Stimulated activated CD4-positive, alpha-beta T cell treated with anti-CD3 and anti-CD28 coated beads, Interleukin-12 subunit alpha, Interleukin-12 subunit beta, amount 100 ng/mL, for 4 hours (primary cell): ENCODE measurements at regions not wholly inside any gene's neighbourhood (a gene's known extent, or its start where the extent isn't known, plus 50 kb on each side); places are given as distances from the start of the nearest gene placed in this dataset.

ENCODE experiments used
- DNase-seq: peaks from one replicate; pipeline ENCODE4 v3.0.0-alpha.2; 2020

- no peak for DNase-seq
Measured at GRCh38 chr2:144835634-144836350, 315.9 kb upstream of the ZEB2 start.

- no peak for DNase-seq
Measured at GRCh38 chr2:144834998-144835633, 315.2 kb upstream of the ZEB2 start.

DNA sequence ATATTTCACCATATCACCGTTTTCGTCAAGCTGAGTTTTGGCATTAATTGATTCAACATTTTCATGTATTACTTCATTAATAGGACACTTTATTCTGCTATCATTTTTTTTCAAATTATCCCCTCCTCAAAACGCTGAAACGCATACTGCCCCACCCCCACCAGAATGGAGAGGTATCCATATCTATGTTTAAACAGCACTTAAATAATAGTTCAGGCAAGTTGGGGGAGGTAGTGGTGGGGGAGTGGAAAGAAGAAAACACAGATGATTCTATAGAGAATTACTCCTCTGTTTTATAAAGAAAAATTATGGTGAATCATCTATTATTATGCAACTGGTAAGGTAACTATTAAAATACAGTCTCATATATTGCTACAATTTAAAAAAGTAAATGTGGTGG lies 314.4 kb upstream of the ZEB2 start:
- no peak for DNase-seq

DNA sequence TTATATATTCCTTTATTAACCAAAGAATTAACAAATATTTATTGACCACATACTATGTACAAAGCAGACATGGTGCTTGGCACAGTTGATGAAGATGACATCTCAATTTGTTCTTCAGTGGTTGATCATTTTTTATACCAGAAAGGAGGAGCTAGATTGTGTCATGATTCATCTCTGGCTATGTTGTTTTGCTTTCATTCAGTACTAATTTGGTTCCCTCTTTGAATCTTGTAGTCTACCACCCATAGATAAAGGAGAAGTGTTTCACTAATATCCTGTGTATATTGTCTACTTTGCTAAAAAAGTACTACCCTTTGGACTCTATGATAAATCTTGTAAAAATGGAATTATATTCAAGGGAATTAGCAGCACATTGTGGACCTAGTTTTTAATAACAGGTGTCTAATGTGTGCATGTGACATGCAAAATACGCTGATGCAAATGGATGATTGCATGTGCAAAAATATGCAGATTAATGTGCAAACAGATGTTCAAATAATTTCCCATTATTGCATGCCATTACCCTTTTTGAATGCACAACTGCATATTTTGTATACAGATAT lies 313.2 kb upstream of the ZEB2 start:
- DNase-seq, result no peak

GRCh38 chr2:144832048-144832447 lies 312.1 kb upstream of the ZEB2 start:
- no peak for DNase-seq

- DNase-seq, result no peak
Measured at GRCh38 chr2:144830543-144830942, 310.6 kb upstream of the ZEB2 start.

DNA sequence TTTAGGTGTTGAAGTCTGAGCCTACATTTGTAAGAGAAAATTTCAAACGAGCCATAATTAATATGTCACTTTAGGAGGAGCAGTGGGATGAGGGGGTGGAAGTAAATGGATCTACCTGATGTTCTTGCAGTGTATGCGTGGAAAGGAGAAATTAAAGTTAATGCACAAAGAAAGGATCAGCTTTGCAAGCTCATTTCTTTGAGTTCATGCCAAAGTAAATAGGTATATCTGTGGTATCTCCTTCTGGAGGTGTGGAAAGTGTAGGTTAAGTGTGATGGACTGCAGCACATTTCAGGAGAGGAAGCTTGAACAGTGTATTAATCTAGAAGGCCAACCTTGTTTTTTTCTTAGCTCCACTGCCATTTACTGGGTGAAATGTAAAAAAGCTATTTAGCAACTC lies 307.5 kb upstream of the ZEB2 start:
- no peak for DNase-seq

GRCh38 chr2:144826105-144826504 lies 306.2 kb upstream of the ZEB2 start:
- DNase-seq, result no peak

DNA sequence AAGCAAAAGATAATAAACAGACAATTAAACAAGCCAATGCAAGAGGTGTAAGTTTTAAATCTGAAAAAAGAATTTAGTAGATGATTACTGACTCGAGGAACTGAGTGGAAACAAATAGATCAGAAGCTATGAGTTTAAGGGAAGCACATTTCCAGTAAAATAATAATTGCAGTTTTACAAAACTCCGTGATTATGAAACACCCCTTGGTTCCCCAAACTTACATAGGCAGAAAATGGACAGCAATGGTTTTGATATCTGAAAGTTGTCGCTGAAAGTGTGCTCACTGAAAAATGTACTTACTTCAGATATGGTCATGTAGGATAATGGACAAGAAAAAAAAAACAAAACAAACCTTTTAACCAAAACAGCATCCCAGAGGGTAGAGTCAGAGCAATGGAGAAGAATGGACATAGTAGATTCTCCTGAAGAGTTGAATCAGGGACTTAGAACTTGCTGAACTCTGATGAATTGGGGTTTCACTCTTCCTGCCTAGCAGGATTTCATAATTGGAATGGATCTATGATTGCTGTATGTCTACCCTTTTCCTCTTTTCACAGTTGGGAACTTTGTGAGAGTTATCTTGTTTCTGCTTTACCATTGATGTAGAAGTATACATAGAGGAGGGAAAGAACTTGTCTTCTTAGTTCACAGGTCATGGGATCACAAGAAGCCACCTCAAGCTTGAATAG lies 305.6 kb upstream of the ZEB2 start:
- DNase-seq, result no peak

DNA sequence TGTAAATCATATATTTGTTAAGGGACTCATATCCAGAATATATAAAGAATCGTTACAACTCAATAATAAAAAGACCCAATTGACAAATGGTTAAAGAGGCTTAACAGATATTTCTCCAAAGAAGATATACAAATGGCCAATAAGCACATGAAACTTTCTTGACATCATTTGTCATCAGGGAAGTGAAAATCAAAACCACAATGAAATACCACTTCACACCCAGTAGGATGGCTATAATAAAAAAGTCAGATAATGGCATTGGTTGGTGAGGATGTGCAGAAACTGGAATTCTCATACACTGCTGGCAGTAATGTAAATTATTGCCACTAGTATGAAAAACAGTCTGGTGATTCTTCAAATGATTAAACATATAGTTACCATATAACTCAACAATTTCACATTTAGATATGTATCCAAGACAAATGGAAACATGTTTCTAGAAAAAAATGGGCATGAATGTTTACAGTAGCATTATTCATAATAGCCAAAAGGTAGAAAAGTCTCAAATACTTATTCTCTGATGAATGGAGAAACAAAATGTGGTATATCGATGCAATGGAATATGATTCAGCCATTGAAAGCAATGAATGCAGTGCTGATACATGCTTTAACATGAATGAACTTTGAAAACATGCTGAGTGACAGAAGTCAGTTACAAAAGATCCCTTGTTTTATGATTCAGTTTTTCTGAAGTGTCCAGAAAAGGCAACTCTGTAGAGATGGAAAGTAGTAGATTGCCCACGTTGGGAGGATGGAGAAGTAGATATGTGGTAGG lies 304.6 kb upstream of the ZEB2 start:
- DNase-seq, result no peak

GRCh38 chr2:144822966-144823365 lies 303.0 kb upstream of the ZEB2 start:
- DNase-seq, result no peak

GRCh38 chr2:144812288-144812687 lies 292.4 kb upstream of the ZEB2 start:
- DNase-seq, result no peak

DNA sequence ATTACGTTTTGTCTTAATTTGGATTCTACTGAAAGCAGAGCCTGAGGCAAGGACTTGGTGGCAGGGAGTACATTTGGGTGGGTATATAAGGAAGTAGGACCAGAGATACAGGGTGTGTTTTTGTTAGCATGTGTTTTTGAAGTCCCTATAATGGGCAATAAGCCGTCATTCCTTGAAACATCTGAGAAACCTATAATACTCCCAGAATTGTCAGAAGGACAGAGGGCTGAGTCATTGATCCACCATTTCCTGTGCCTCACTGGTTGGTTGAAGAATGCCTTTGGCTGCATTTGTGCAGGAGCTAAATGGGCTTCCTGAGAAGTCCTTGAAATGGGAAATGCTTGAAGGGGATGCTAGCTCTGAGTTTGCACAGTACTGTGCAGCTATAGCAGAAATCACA lies 281.8 kb upstream of the ZEB2 start:
- DNase-seq, result no peak

GRCh38 chr2:144801325-144801724 lies 281.4 kb upstream of the ZEB2 start:
- DNase-seq, result no peak

- DNase-seq, result no peak
Measured at GRCh38 chr2:144798989-144799388, 279.1 kb upstream of the ZEB2 start.

- DNase-seq, result no peak
Measured at GRCh38 chr2:144798034-144798433, 278.1 kb upstream of the ZEB2 start.

DNA sequence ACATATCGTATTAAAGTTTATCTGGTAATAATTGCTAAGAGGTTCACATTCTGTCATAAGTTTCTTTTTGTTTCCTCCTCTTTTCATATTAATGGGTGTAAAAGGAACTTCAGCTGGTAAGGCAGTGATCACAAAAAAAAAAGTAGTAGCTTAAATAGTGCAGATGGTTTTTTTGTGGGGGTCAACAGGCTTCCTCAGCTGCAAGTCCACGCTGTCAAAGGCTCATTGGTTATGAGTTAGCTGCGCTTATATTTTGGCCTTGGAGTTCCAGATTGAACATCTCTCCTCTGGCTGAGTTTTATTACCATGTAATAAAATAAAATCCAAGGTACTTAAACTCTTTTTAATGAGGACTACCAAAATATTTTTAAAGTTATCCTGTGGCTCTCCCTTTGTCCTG lies 277.0 kb upstream of the ZEB2 start:
- no peak for DNase-seq

DNA sequence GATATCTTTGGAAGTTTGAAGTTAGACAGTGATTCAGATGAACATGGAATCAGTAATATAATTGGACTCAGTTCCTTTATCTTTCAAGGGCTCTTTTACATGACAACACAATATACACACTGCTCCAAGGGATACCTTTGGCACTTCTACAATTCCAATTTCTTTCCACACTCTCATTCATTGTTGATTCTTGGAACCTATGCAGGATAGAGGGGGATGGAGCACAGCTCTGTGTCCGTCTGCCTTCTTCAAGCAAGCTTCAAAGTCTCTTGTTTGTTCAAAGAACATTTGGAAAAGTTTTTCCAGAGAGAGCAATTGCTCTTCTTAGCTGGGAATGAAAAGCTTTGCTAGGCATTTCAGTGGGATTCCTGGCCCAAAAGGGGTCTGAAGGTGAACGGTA lies 276.2 kb upstream of the ZEB2 start:
- DNase-seq, result no peak

GRCh38 chr2:144785253-144785652 lies 265.3 kb upstream of the ZEB2 start:
- DNase-seq, result no peak

DNA sequence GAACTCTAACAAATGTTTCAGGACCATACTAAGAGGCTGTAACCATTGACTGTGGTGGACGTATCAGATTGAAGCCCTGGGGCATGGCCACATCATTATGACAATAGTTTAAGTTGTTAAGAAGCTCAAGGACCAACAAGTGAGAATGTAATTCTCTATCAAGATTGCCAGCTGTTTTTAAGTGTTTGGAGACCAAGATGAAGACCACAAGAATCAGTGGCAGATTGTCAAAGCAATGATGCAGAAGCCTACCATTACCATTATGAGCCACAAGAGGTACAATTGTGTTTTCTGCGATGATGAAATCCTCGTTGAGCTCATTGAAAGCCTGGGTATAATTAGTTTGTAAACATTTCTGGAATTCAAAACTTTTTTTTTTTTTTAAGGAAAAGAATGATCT lies 261.1 kb upstream of the ZEB2 start:
- DNase-seq, result no peak

- no peak for DNase-seq
Measured at GRCh38 chr2:144776766-144777165, 256.8 kb upstream of the ZEB2 start.

GRCh38 chr2:144774809-144775208 lies 254.9 kb upstream of the ZEB2 start:
- no peak for DNase-seq

GRCh38 chr2:144771348-144771747 lies 251.4 kb upstream of the ZEB2 start:
- DNase-seq, result no peak
